Cardiac muscle cell (in vitro differentiated cells and primary cell): ENCODE measurements at regions not wholly inside any gene's neighbourhood (a gene's known extent, or its start where the extent isn't known, plus 50 kb on each side); places are given as distances from the start of the nearest gene placed in this dataset.

Experiments used
- DNase-seq, 2 donors: peaks; one replicate each; pipeline versions ENCODE4 v3.0.0 to v3.0.0-alpha.2; 2010 to 2017; ENCODE audit warnings: low read depth in 1 of 2, low spot score in 1 of 2
- H3K27ac ChIP-seq: fragments of 200-600 bp; sonication (generic); 2 replicates; pipeline ENCODE4 v1.5.1; 2016
- H3K27me3 ChIP-seq: fragments of 200-600 bp; sonication (generic); 2 replicates; pipeline ENCODE4 v1.6.0; 2016; ENCODE audit warnings: control low read depth
- H3K36me3 ChIP-seq: fragments of 200-600 bp; sonication (generic); 2 replicates; pipeline ENCODE4 v1.5.1; 2016; ENCODE audit warnings: control low read depth
- H3K4me1 ChIP-seq: fragments of 200-600 bp; sonication (generic); 2 replicates; pipeline ENCODE4 v1.8.1; 2017; ENCODE audit warnings: low read depth, mild to moderate bottlenecking, mixed run types
- H3K4me3 ChIP-seq: fragments of 200-600 bp; sonication (generic); 2 replicates; pipeline ENCODE4 v1.5.1; 2016; ENCODE audit warnings: mild to moderate bottlenecking
- H3K9me3 ChIP-seq: fragments of 200-600 bp; sonication (generic); 2 replicates; pipeline ENCODE4 v1.5.1; 2017; ENCODE audit warnings: low read depth, mild to moderate bottlenecking, control low read depth
- CTCF ChIP-seq: IDR thresholded peaks from 2 replicates; pipeline ENCODE4 v1.5.1; 2012; ENCODE audit warnings: low read depth, mild to moderate bottlenecking, low read length

- no peaks in the 10 kb centered on the region for H3K36me3 ChIP-seq
- H3K4me1 ChIP-seq = no peaks in the 10 kb centered on the region
- no peaks in the 10 kb centered on the region for H3K9me3 ChIP-seq
- DNase-seq = no peak
- no peak overlapping the region for H3K4me3 ChIP-seq
- TF ChIP-seq CTCF = no peak
- no peaks in the 10 kb centered on the region for H3K27me3 ChIP-seq
- no peak overlapping the region for H3K27ac ChIP-seq
These were observed 173.3 kb downstream of the CCDC59 start for GRCh38 chr12:82184844-82185243.

- H3K36me3 ChIP-seq = no peaks in the 10 kb centered on the region
- no peaks in the 10 kb centered on the region for H3K27me3 ChIP-seq
- no peak overlapping the region for H3K4me3 ChIP-seq
- no peak overlapping the region for H3K27ac ChIP-seq
- no peak for TF ChIP-seq CTCF
- no peak for DNase-seq
- peaks cover 4% of the 10 kb centered on the region for H3K4me1 ChIP-seq
- H3K9me3 ChIP-seq = no peaks in the 10 kb centered on the region
These were observed 175.5 kb downstream of the CCDC59 start for GRCh38 chr12:82182601-82183190.

- peaks cover 4% of the 10 kb centered on the region for H3K4me1 ChIP-seq
- H3K9me3 ChIP-seq = no peaks in the 10 kb centered on the region
- H3K36me3 ChIP-seq = no peaks in the 10 kb centered on the region
- DNase-seq = no peak
- H3K27me3 ChIP-seq = no peaks in the 10 kb centered on the region
- H3K4me3 ChIP-seq = no peak overlapping the region
- no peak for TF ChIP-seq CTCF
- H3K27ac ChIP-seq = no peak overlapping the region
These were observed 181.3 kb downstream of the CCDC59 start for GRCh38 chr12:82176761-82177490.

GRCh38 chr12:82176026-82176425 lies 182.2 kb downstream of the CCDC59 start:
- Histone ChIP-seq H3K36me3 (no peaks in the 10 kb centered on the region), H3K4me3 (no peak overlapping the region), H3K27ac (no peak overlapping the region), H3K27me3 (no peaks in the 10 kb centered on the region), H3K4me1 (peaks cover 4% of the 10 kb centered on the region), H3K9me3 (no peaks in the 10 kb centered on the region)
- TF ChIP-seq CTCF = no peak
- DNase-seq = no peak

GRCh38 chr12:82174936-82175335 lies 183.3 kb downstream of the CCDC59 start:
- no peak for TF ChIP-seq CTCF
- Histone ChIP-seq H3K27me3 (no peaks in the 10 kb centered on the region), H3K27ac (no peak overlapping the region), H3K4me1 (peaks cover 4% of the 10 kb centered on the region), H3K9me3 (no peaks in the 10 kb centered on the region), H3K36me3 (no peaks in the 10 kb centered on the region), H3K4me3 (no peak overlapping the region)
- no peak for DNase-seq
